ENCODE measurements at regions not wholly inside any gene's neighbourhood (a gene's known extent, or its start where the extent isn't known, plus 50 kb on each side); places are given as distances from the start of the nearest gene placed in this dataset.

GRCh38 chr3:63047068-63047467 lies 171.9 kb upstream of the CADPS start:
- no peak for DNase-seq

GRCh38 chr3:63048367-63049326 lies 173.4 kb upstream of the CADPS start:
- DNase-seq = no peak

GRCh38 chr3:63050548-63051177 lies 175.4 kb upstream of the CADPS start:
- no peak for DNase-seq

- peak; percentile 33 for DNase-seq
Measured at GRCh38 chr3:63051920-63052319, 176.7 kb upstream of the CADPS start.

- no peak for DNase-seq
Measured at GRCh38 chr3:63056932-63057331, 181.7 kb upstream of the CADPS start.

GRCh38 chr3:63060412-63060811 lies 185.2 kb upstream of the CADPS start:
- no peak for DNase-seq

GRCh38 chr3:63061449-63061848 lies 186.2 kb upstream of the CADPS start:
- DNase-seq = no peak

- no peak for DNase-seq
Measured at GRCh38 chr3:63064209-63064755, 189.1 kb upstream of the CADPS start.

- peak; percentile 42 for DNase-seq
Measured at GRCh38 chr3:63067999-63068645, 192.9 kb upstream of the CADPS start.

- no peak for DNase-seq
Measured at GRCh38 chr3:63069806-63070475, 194.7 kb upstream of the CADPS start.

- no peak for DNase-seq
Measured at GRCh38 chr3:63070476-63070810, 195.2 kb upstream of the CADPS start.

GRCh38 chr3:63076357-63076756 lies 201.1 kb upstream of the CADPS start:
- no peak for DNase-seq

GRCh38 chr3:63086190-63086589 lies 191.9 kb upstream of the SYNPR start:
- no peak for DNase-seq

GRCh38 chr3:63089007-63089750 lies 188.9 kb upstream of the SYNPR start:
- no peak for DNase-seq

GRCh38 chr3:63089751-63090132 lies 188.4 kb upstream of the SYNPR start:
- DNase-seq = no peak

- DNase-seq = no peak
Measured at GRCh38 chr3:63090656-63091055, 187.5 kb upstream of the SYNPR start.

- DNase-seq = no peak
Measured at GRCh38 chr3:63092515-63092914, 185.6 kb upstream of the SYNPR start.

- no peak for DNase-seq
Measured at GRCh38 chr3:63094642-63095408, 183.3 kb upstream of the SYNPR start.

- DNase-seq = no peak
Measured at GRCh38 chr3:63096248-63097058, 181.7 kb upstream of the SYNPR start.

- no peak for DNase-seq
Measured at GRCh38 chr3:63097396-63097795, 180.7 kb upstream of the SYNPR start.

GRCh38 chr3:63116922-63117321 lies 161.2 kb upstream of the SYNPR start:
- DNase-seq = no peak

All from right hindlimb (tissue), 1 donor.